PC-3 (cell line): ENCODE measurements at regions not wholly inside any gene's neighbourhood (a gene's known extent, or its start where the extent isn't known, plus 50 kb on each side); places are given as distances from the start of the nearest gene placed in this dataset.

Source experiments
- ATAC-seq: fragments of 200-7000 bp; cut with Tn5 transposase; 2 replicates; pipeline ENCODE4 v1.9.1; 2020; ENCODE audit warnings: mild to moderate bottlenecking, moderate library complexity
- BruUV-seq: library from RNA; stranded (reverse); fragments of 400-500 nt; replicated peaks from 2 replicates; lab custom pipeline; 2021; lab: Mats Ljungman, UMichigan
- CTCF ChIA-PET: fragments of 300-600 bp; sonication (Branson Sonifier 250); formaldehyde crosslinking; loops from one replicate; lab custom pipeline; 2022; ENCODE audit warnings: antibody characterized with exemption; lab: Charles Lee
- POLR2A ChIA-PET: fragments of 300-600 bp; sonication (Branson Sonifier 250); formaldehyde crosslinking; loops from one replicate; lab custom pipeline; 2022; ENCODE audit warnings: antibody characterized with exemption; ENCODE audit not compliant: unreplicated experiment; lab: Charles Lee
- DNase-seq: peaks from one replicate; pipeline ENCODE4 v3.0.0-alpha.2; 2015
- H2AFZ ChIP-seq: fragments of 300-600 bp; sonication (generic); 2 replicates; pipeline ENCODE4 v1.6.0; 2016; ENCODE audit warnings: antibody characterized with exemption, low read length
- H3F3A ChIP-seq: fragments of 300-600 bp; sonication (generic); one replicate; pipeline ENCODE4 v1.6.0; 2017; ENCODE audit warnings: antibody characterized with exemption, low read length, control low read depth, mild to moderate bottlenecking; ENCODE audit not compliant: unreplicated experiment
- H3K27ac ChIP-seq: fragments of 300-600 bp; sonication (generic); 2 replicates; pipeline ENCODE4 v1.5.1; 2016; ENCODE audit warnings: mild to moderate bottlenecking, low read length
- H3K27me3 ChIP-seq: fragments of 300-600 bp; sonication (generic); 2 replicates; pipeline ENCODE4 v1.6.1; 2016; ENCODE audit warnings: low read length, mixed read lengths
- H3K36me3 ChIP-seq: fragments of 300-600 bp; sonication (generic); 2 replicates; pipeline ENCODE4 v1.6.1; 2016; ENCODE audit warnings: low read depth, mixed run types, low read length, mixed read lengths
- H3K4me1 ChIP-seq: fragments of 300-600 bp; sonication (generic); 2 replicates; pipeline ENCODE4 v1.5.1; 2016; ENCODE audit warnings: low read length; ENCODE audit not compliant: insufficient read depth
- H3K4me2 ChIP-seq: fragments of 300-600 bp; sonication (generic); 2 replicates; pipeline ENCODE4 v1.6.0; 2016; ENCODE audit warnings: low read length
- H3K4me3 ChIP-seq: fragments of 300-600 bp; sonication (generic); 2 replicates; pipeline ENCODE4 v1.5.1; 2016; ENCODE audit warnings: mild to moderate bottlenecking, low read length, mixed read lengths
- H3K79me2 ChIP-seq: fragments of 300-600 bp; sonication (generic); 2 replicates; pipeline ENCODE4 v1.6.1; 2017; ENCODE audit warnings: low read length, mixed read lengths
- H3K9ac ChIP-seq: fragments of 300-600 bp; sonication (generic); 2 replicates; pipeline ENCODE4 v1.6.0; 2016; ENCODE audit warnings: mild to moderate bottlenecking, low read length
- H3K9me2 ChIP-seq: fragments of 300-600 bp; sonication (generic); replicated peaks from 2 replicates; pipeline ENCODE4 v1.6.1; 2016; ENCODE audit warnings: mixed run types, low read length, mixed read lengths
- H3K9me3 ChIP-seq: fragments of 300-600 bp; sonication (generic); 2 replicates; pipeline ENCODE4 v1.6.1; 2016; ENCODE audit warnings: low read length, mixed read lengths
- H4K20me1 ChIP-seq: fragments of 300-600 bp; sonication (generic); 2 replicates; pipeline ENCODE4 v1.6.1; 2016; ENCODE audit warnings: low read length, mixed read lengths
- CTCF ChIP-seq: fragments of 300-600 bp; sonication (generic); conservative IDR thresholded peaks from 2 replicates; pipeline ENCODE4 v1.5.1; 2017; ENCODE audit warnings: antibody characterized with exemption, low read depth, mild to moderate bottlenecking, low read length
- EZH2 ChIP-seq: fragments of 300-600 bp; sonication (generic); IDR thresholded peaks from one replicate; pipeline ENCODE4 v1.6.1; 2017; ENCODE audit warnings: antibody characterized with exemption, mild to moderate bottlenecking, low read length; ENCODE audit not compliant: unreplicated experiment
- EZH2phosphoT487 ChIP-seq: fragments of 300-600 bp; sonication (generic); IDR thresholded peaks from 2 replicates; pipeline ENCODE4 v1.6.1; 2018; ENCODE audit warnings: mild to moderate bottlenecking, antibody characterized with exemption, low read length, borderline replicate concordance
- intact Hi-C: fragments of 100-400 bp; cut with micrococcal nuclease; formaldehyde crosslinking; loops from 2 replicates; pipeline ENCODE4 v1.9.0; 2023

GRCh38 chr14:44830371-44830770, 131.4 kb downstream of the KLHL28 start:
- Histone ChIP-seq H3K9me3 (no peaks in the 10 kb centered on the region), H3K79me2 (no peaks in the 10 kb centered on the region), H3K4me2 (no peak overlapping the region), H3K9ac (no peak overlapping the region), H3K9me2 (no peaks in the 10 kb centered on the region), H4K20me1 (no peaks in the 10 kb centered on the region), H3K4me3 (no peak overlapping the region), H2AFZ (no peak overlapping the region), H3K27me3 (no peaks in the 10 kb centered on the region), H3F3A (no peaks in the 10 kb centered on the region), H3K4me1 (peaks cover 16% of the 10 kb centered on the region), H3K27ac (no peak overlapping the region), H3K36me3 (no peaks in the 10 kb centered on the region)
- ChIA-PET POLR2A (interaction anchor here (0.6 kb wide), 1 partner anchor 1755 kb away, joined by 3 read pairs; no protein-coding TSS in a partner anchor), CTCF (no interaction called here)
- intact Hi-C loops, result no loop called here
- no peak for DNase-seq
- BruUV-seq, result no TSS peak
- peak; percentile 58 for ATAC-seq
- TF ChIP-seq CTCF (no peak), EZH2 (no peak), EZH2phosphoT487 (no peak)

GRCh38 chr14:44829021-44829420, 132.7 kb downstream of the KLHL28 start:
- BruUV-seq, result no TSS peak
- CTCF ChIA-PET, result no interaction called here
- H2AFZ ChIP-seq, result no peak overlapping the region

GRCh38 chr14:44828023-44828422, 133.7 kb downstream of the KLHL28 start:
- ATAC-seq, result no peak
- no peaks in the 10 kb centered on the region for H3K27me3 ChIP-seq

More at GRCh38 chr14:44829021-44829420, 132.7 kb downstream of the KLHL28 start:
- TF ChIP-seq CTCF, result no peak
- TF ChIP-seq EZH2, result no peak
- TF ChIP-seq EZH2phosphoT487, result no peak
- H3K9ac ChIP-seq, result no peak overlapping the region
- no peaks in the 10 kb centered on the region for H3K36me3 ChIP-seq
- no peaks in the 10 kb centered on the region for H3F3A ChIP-seq
- intact Hi-C loops, result no loop called here
- peaks cover 11% of the 10 kb centered on the region for H3K4me1 ChIP-seq
- no peaks in the 10 kb centered on the region for H4K20me1 ChIP-seq
- no peak overlapping the region for H3K4me2 ChIP-seq
- H3K27ac ChIP-seq, result no peak overlapping the region
- no peak for DNase-seq
- ATAC-seq, result no peak
- POLR2A ChIA-PET, result no interaction called here
- no peaks in the 10 kb centered on the region for H3K79me2 ChIP-seq
- no peaks in the 10 kb centered on the region for H3K9me2 ChIP-seq
- H3K9me3 ChIP-seq, result no peaks in the 10 kb centered on the region
- H3K27me3 ChIP-seq, result no peaks in the 10 kb centered on the region
- no peak overlapping the region for H3K4me3 ChIP-seq

More at GRCh38 chr14:44828023-44828422, 133.7 kb downstream of the KLHL28 start:
- Histone ChIP-seq H3K9ac (no peak overlapping the region), H3F3A (no peaks in the 10 kb centered on the region), H3K4me3 (no peak overlapping the region), H3K9me2 (no peaks in the 10 kb centered on the region), H2AFZ (no peak overlapping the region), H3K4me2 (no peak overlapping the region), H3K36me3 (no peaks in the 10 kb centered on the region), H3K79me2 (no peaks in the 10 kb centered on the region), H3K9me3 (no peaks in the 10 kb centered on the region), H4K20me1 (no peaks in the 10 kb centered on the region), H3K4me1 (peaks cover 2% of the 10 kb centered on the region), H3K27ac (no peak overlapping the region)
- DNase-seq, result no peak
- BruUV-seq, result no TSS peak
- CTCF ChIA-PET, result no interaction called here
- TF ChIP-seq EZH2, result no peak
- TF ChIP-seq EZH2phosphoT487, result no peak
- TF ChIP-seq CTCF, result no peak
- intact Hi-C loops, result no loop called here
- POLR2A ChIA-PET, result no interaction called here
